ENCODE measurements at regions not wholly inside any gene's neighbourhood (a gene's known extent, or its start where the extent isn't known, plus 50 kb on each side); places are given as distances from the start of the nearest gene placed in this dataset.

GRCh38 chr14:105864651-105865265 lies 338.4 kb downstream of the TMEM121 start:
- Histone ChIP-seq H3K27me3 (replicated peaks; ENCODE audit: control insufficient read depth, insufficient read depth, low read length) (no peaks in the 10 kb centered on the region), H3K4me1 (no peaks in the 10 kb centered on the region), H3K36me3 (ENCODE audit: control insufficient read depth, insufficient read depth, low read length) (no peaks in the 10 kb centered on the region), H3K9me3 (no peaks in the 10 kb centered on the region), H3K4me3 (ENCODE audit: low read depth, low read length) (no peak overlapping the region)
- ChIA-PET CTCF (no interaction called here), POLR2A (no interaction called here)
- H3K9me3 Mint-ChIP-seq (ENCODE audit: unreplicated experiment): no peaks in the 10 kb centered on the region
- DNase-seq: peak in 1 of 2 experiments; percentile 12
- H3K27me3 Mint-ChIP-seq (ENCODE audit: insufficient read depth, unreplicated experiment): peaks cover 7% of the 10 kb centered on the region
- H3K36me3 Mint-ChIP-seq (ENCODE audit: insufficient read depth, unreplicated experiment): no peaks in the 10 kb centered on the region
- no peak for TF ChIP-seq CTCF (IDR thresholded peaks at IDR 0.05; ENCODE audit: insufficient read depth in 1 of 2, low read depth in 1 of 2, low read length in 1 of 2, severe bottlenecking in 1 of 2, unreplicated experiment in 1 of 2)
- no TSS peak for BruUV-seq (replicated peaks)
- intact Hi-C loops (cut with micrococcal nuclease; ENCODE audit: unreplicated experiment): no loop called here
- no peak overlapping the region for H3K27ac Mint-ChIP-seq (ENCODE audit: unreplicated experiment)
- H3K4me1 Mint-ChIP-seq (ENCODE audit: low read depth, unreplicated experiment): no peaks in the 10 kb centered on the region
- H3K4me3 Mint-ChIP-seq (ENCODE audit: unreplicated experiment): no peak overlapping the region

- DNase-seq: peak in 1 of 2 experiments; percentile 16
- H3K9me3 ChIP-seq: no peaks in the 10 kb centered on the region
- CTCF ChIA-PET: no interaction called here
Observed at GRCh38 chr14:105865266-105865903, 339.0 kb downstream of the TMEM121 start.

More at GRCh38 chr14:105865266-105865903, 339.0 kb downstream of the TMEM121 start:
- POLR2A ChIA-PET: no interaction called here
- no peak for TF ChIP-seq CTCF (IDR thresholded peaks at IDR 0.05; ENCODE audit: insufficient read depth in 1 of 2, low read depth in 1 of 2, low read length in 1 of 2, severe bottlenecking in 1 of 2, unreplicated experiment in 1 of 2)
- no peak overlapping the region for H3K4me3 Mint-ChIP-seq (ENCODE audit: unreplicated experiment)
- no peaks in the 10 kb centered on the region for H3K4me1 ChIP-seq
- no peaks in the 10 kb centered on the region for H3K27me3 ChIP-seq (replicated peaks; ENCODE audit: control insufficient read depth, insufficient read depth, low read length)
- intact Hi-C loops (cut with micrococcal nuclease; ENCODE audit: unreplicated experiment): no loop called here
- no peaks in the 10 kb centered on the region for H3K36me3 ChIP-seq (ENCODE audit: control insufficient read depth, insufficient read depth, low read length)
- no TSS peak for BruUV-seq (replicated peaks)
- no peak overlapping the region for H3K4me3 ChIP-seq (ENCODE audit: low read depth, low read length)
- no peaks in the 10 kb centered on the region for H3K9me3 Mint-ChIP-seq (ENCODE audit: unreplicated experiment)
- no peaks in the 10 kb centered on the region for H3K4me1 Mint-ChIP-seq (ENCODE audit: low read depth, unreplicated experiment)
- H3K27ac Mint-ChIP-seq (ENCODE audit: unreplicated experiment): no peak overlapping the region
- H3K27me3 Mint-ChIP-seq (ENCODE audit: insufficient read depth, unreplicated experiment): peaks cover 9% of the 10 kb centered on the region
- H3K36me3 Mint-ChIP-seq (ENCODE audit: insufficient read depth, unreplicated experiment): no peaks in the 10 kb centered on the region
